HCT116 (cell line): ENCODE measurements at regions not wholly inside any gene's neighbourhood (a gene's known extent, or its start where the extent isn't known, plus 50 kb on each side); places are given as distances from the start of the nearest gene placed in this dataset.

Source experiments
- ATAC-seq: fragments of 200-7000 bp; cut with Tn5 transposase; 2 replicates; pipeline ENCODE4 v1.9.1; 2020; ENCODE audit warnings: mild to moderate bottlenecking, moderate library complexity
- BruUV-seq: library from RNA; stranded (reverse); fragments of 400-500 nt; replicated peaks from 2 replicates; lab custom pipeline; 2021; lab: Mats Ljungman, UMichigan
- CTCF ChIA-PET: fragments of 300-600 bp; sonication (Branson Sonifier 250); formaldehyde crosslinking; loops from one replicate; lab custom pipeline; 2021; ENCODE audit warnings: antibody characterized with exemption; lab: Charles Lee
- POLR2A ChIA-PET: fragments of 300-600, 350-600 bp; sonication (Branson Sonifier 250); formaldehyde crosslinking; loops from one replicate; lab custom pipeline; 2021; ENCODE audit warnings: antibody characterized with exemption; lab: Charles Lee
- RAD21 ChIA-PET, 2 experiments: fragments of 300-600 bp; sonication (Branson Sonifier 250); formaldehyde crosslinking; loops; one replicate each; lab custom pipeline; 2023; ENCODE audit warnings: low total read pairs in 2 of 2; ENCODE audit not compliant: uncharacterized antibody in 2 of 2, unreplicated experiment in 2 of 2, low non-redundant PET in 1 of 2; lab: Charles Lee
- DNase-seq: peaks from one replicate; pipeline ENCODE4 v3.0.0-alpha.2; 2010; ENCODE audit warnings: low read depth, low spot score
- H2AFZ ChIP-seq: fragments of 200-600 bp; shearing (Covaris generic), sonication (generic); 2 replicates; pipeline ENCODE4 v1.6.1; 2017; ENCODE audit warnings: low read depth, mixed run types, mixed read lengths, antibody characterized with exemption, low read length; ENCODE audit not compliant: poor library complexity, severe bottlenecking
- H3K27ac ChIP-seq: 2 replicates; pipeline ENCODE4 v1.5.1; 2012; ENCODE audit warnings: low read depth, low read length
- H3K27me3 ChIP-seq: fragments of 200-600 bp; sonication (generic); 2 replicates; pipeline ENCODE4 v1.6.1; 2016; ENCODE audit warnings: mixed run types, low read length, mixed read lengths; ENCODE audit not compliant: insufficient read depth
- H3K36me3 ChIP-seq, 2 experiments: fragments of 200-500 bp in 1 of 2; fragments of 200-600 bp in 1 of 2; sonication (Bioruptor generic) in 1 of 2; sonication (generic) in 1 of 2; 2 replicates each; pipeline versions ENCODE4 v1.5.1 to v1.6.1; 2014 to 2016; ENCODE audit warnings: low read length in 2 of 2, inconsistent platforms in 1 of 2, mixed read lengths in 1 of 2, mixed run types in 1 of 2; ENCODE audit not compliant: insufficient read depth in 2 of 2, control insufficient read depth in 1 of 2
- H3K4me1 ChIP-seq, 2 experiments: fragments of 200-600 bp in 1 of 2; sonication (generic) in 1 of 2; 2 replicates each; pipeline versions ENCODE4 v1.5.1 to v1.6.1; 2012 to 2017; ENCODE audit warnings: low read length in 2 of 2, inconsistent platforms in 1 of 2, mild to moderate bottlenecking in 1 of 2, mixed read lengths in 1 of 2, mixed run types in 1 of 2, moderate library complexity in 1 of 2; ENCODE audit not compliant: insufficient read depth in 2 of 2, control insufficient read depth in 1 of 2
- H3K4me2 ChIP-seq: fragments of 200-600 bp; sonication (generic); 2 replicates; pipeline ENCODE4 v1.6.1; 2017; ENCODE audit warnings: mixed run types, low read length, mixed read lengths
- H3K4me3 ChIP-seq, 2 experiments: fragments of 200-600 bp in 1 of 2; sonication (generic) in 1 of 2; replicated peaks in 1 of 2; 2 replicates each; pipeline ENCODE4 v1.5.1; 2011 to 2016; ENCODE audit warnings: low read length in 2 of 2, control low read depth in 1 of 2, low read depth in 1 of 2, mild to moderate bottlenecking in 1 of 2, mixed read lengths in 1 of 2, mixed run types in 1 of 2
- H3K79me2 ChIP-seq: fragments of 200-600 bp; sonication (generic); 2 replicates; pipeline ENCODE4 v1.6.1; 2017; ENCODE audit warnings: mild to moderate bottlenecking, mixed run types, low read length, moderate library complexity, mixed read lengths; ENCODE audit not compliant: insufficient read depth
- H3K9ac ChIP-seq: fragments of 200-600 bp; sonication (generic); 2 replicates; pipeline ENCODE4 v1.6.1; 2016; ENCODE audit warnings: low read length, mixed read lengths
- H3K9me2 ChIP-seq: fragments of 200-600 bp; sonication (generic), shearing (Covaris generic); 2 replicates; pipeline ENCODE4 v1.6.1; 2017; ENCODE audit warnings: mixed run types, mild to moderate bottlenecking, moderate library complexity; ENCODE audit not compliant: insufficient read depth
- H3K9me3 ChIP-seq, 2 experiments: fragments of 200-500 bp in 1 of 2; fragments of 200-600 bp in 1 of 2; sonication (Bioruptor generic) in 1 of 2; sonication (generic) in 1 of 2; 2 replicates each; pipeline ENCODE4 v1.6.1; 2014 to 2017; ENCODE audit warnings: low read length in 2 of 2, mixed read lengths in 2 of 2, inconsistent platforms in 1 of 2, low read depth in 1 of 2, mild to moderate bottlenecking in 1 of 2, mixed run types in 1 of 2, moderate library complexity in 1 of 2; ENCODE audit not compliant: control insufficient read depth in 1 of 2, insufficient read depth in 1 of 2
- H4K20me1 ChIP-seq: fragments of 200-600 bp; sonication (generic), shearing (Covaris generic); 2 replicates; pipeline ENCODE4 v1.6.1; 2017; ENCODE audit warnings: mixed run types, mild to moderate bottlenecking, moderate library complexity; ENCODE audit not compliant: insufficient read depth
- CBX3 ChIP-seq: IDR thresholded peaks from 2 replicates; pipeline ENCODE4 v1.6.1; 2012; ENCODE audit warnings: low read depth
- CEBPB ChIP-seq: IDR thresholded peaks from 2 replicates; pipeline ENCODE4 v1.6.1; 2012; ENCODE audit warnings: low read depth
- EGR1 ChIP-seq: IDR thresholded peaks from 2 replicates; pipeline ENCODE4 v1.6.1; 2012; ENCODE audit warnings: low read depth
- ELF1 ChIP-seq: IDR thresholded peaks from 2 replicates; pipeline ENCODE4 v1.6.1; 2012; ENCODE audit warnings: low read depth, borderline replicate concordance
- EZH2 ChIP-seq: fragments of 200-600 bp; sonication (generic); IDR thresholded peaks from 2 replicates; pipeline ENCODE4 v1.6.1; 2017; ENCODE audit warnings: antibody characterized with exemption, mixed run types
- POLR2A ChIP-seq: IDR thresholded peaks from 2 replicates; pipeline ENCODE4 v1.7.0; 2011; ENCODE audit warnings: borderline replicate concordance; ENCODE audit not compliant: insufficient read depth, insufficient read length; ENCODE audit errors: extremely low read depth
- POLR2AphosphoS5 ChIP-seq: IDR thresholded peaks from 2 replicates; pipeline ENCODE4 v1.6.1; 2011; ENCODE audit warnings: mild to moderate bottlenecking, low read depth, low read length, moderate library complexity
- RAD21 ChIP-seq: IDR thresholded peaks from 2 replicates; pipeline ENCODE4 v1.6.1; 2012; ENCODE audit warnings: low read depth, mild to moderate bottlenecking
- SIN3A ChIP-seq: IDR thresholded peaks from 2 replicates; pipeline ENCODE4 v1.6.1; 2012; ENCODE audit warnings: low read depth
- TCF7L2 ChIP-seq: IDR thresholded peaks from 2 replicates; pipeline ENCODE4 v1.7.0; 2011; ENCODE audit warnings: borderline replicate concordance, inconsistent platforms; ENCODE audit not compliant: insufficient read depth, insufficient read length; ENCODE audit errors: extremely low read depth
- intact Hi-C: fragments of 100-400 bp; cut with micrococcal nuclease; formaldehyde crosslinking; loops from 2 replicates; pipeline ENCODE4 v1.10.0; 2022
- TF ChIP-seq, protein P1 (sequence below): IDR thresholded peaks from 2 replicates; pipeline ENCODE4 v1.6.1; 2012; ENCODE audit warnings: low read depth
- TF ChIP-seq, protein P2 (sequence below): IDR thresholded peaks from 2 replicates; pipeline ENCODE4 v1.6.1; 2012
- TF ChIP-seq, protein P3 (sequence below): IDR thresholded peaks from 2 replicates; pipeline ENCODE4 v1.6.1; 2012

DNA sequence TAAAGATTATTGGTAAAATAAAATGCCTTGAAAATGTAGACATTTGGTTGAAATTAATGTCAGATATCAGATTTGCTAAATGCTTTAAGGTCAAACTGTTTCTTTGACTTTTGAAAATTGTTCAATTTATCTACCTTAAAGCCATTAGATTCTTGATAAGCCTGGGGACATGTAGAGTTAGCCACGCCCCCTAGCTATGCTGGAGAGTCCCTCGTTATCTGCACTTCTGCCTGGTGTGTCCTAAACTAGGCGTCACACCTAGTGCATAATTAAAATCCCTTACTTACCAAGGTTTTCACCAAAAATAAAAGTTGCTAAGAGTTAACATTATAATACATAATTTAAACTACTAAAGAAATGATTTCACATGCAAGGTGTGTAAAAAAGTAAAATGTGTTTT is 79.5 kb downstream of the EGLN3 start:
- H3K4me3 ChIP-seq = no peak overlapping the region
- no peak overlapping the region for H3K9ac ChIP-seq
- ChIA-PET RAD21 (no interaction called here), POLR2A (no interaction called here), CTCF (interaction anchor here (1.2 kb wide), 1 partner anchor 22 kb away, joined by 4 read pairs; no protein-coding TSS in a partner anchor)
- H3K27ac ChIP-seq = no peak overlapping the region
- H3K9me2 ChIP-seq = no peaks in the 10 kb centered on the region
- no TSS peak for BruUV-seq
- DNase-seq (no peak), ATAC-seq (no peak)
- H3K79me2 ChIP-seq = no peaks in the 10 kb centered on the region
- H3K4me2 ChIP-seq = no peak overlapping the region
- H3K9me3 ChIP-seq = peaks cover 0 to under 1% of the 10 kb centered on the region in 2 experiments; a peak in 2 of 4 replicates
- H2AFZ ChIP-seq = no peak overlapping the region
- no peaks in the 10 kb centered on the region for H3K36me3 ChIP-seq
- no peaks in the 10 kb centered on the region for H3K27me3 ChIP-seq
- no peaks in the 10 kb centered on the region for H4K20me1 ChIP-seq
- no peak for TF ChIP-seq ELF1
- no peak for TF ChIP-seq EGR1
- intact Hi-C loops = no loop called here
- no peaks in the 10 kb centered on the region for H3K4me1 ChIP-seq

DNA sequence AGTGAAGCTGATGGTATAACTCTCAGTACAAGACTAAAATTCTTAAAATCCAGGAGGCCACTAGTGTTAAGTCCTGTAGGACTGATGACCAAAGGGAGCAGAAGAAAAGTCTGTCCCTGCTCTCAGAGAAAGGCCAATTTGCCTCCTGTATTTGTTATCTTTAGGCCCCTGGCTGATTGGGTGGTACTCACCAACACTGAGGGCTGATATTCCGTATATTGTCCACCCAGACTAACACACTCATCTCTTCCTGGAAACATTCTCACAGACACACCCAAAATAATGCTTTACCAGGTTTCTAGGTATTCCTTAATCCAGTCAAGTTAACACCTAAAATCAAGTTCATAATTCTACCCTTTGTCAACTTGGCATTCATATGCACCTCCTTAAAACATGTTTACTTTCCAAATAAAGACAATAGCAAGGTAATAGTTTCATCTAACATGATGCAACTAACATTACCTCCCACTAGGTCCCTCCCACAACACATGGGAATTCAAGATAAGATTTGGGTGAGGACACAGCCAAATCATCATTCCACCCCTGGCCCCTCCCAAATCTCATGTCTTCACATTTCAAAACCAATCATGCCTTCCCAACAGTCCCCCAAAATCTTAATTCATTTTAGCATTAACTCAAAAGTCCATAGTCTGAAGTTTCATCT is 84.3 kb downstream of the EGLN3 start:
- BruUV-seq = no TSS peak
- POLR2A ChIA-PET = no interaction called here

More for the DNA sequence above, 84.3 kb downstream of the EGLN3 start:
- H2AFZ ChIP-seq = no peak overlapping the region
- H3K79me2 ChIP-seq = no peaks in the 10 kb centered on the region
- H3K36me3 ChIP-seq = no peaks in the 10 kb centered on the region
- no peaks in the 10 kb centered on the region for H3K27me3 ChIP-seq
- no peak for ATAC-seq
- no peak overlapping the region for H3K27ac ChIP-seq
- no peaks in the 10 kb centered on the region for H4K20me1 ChIP-seq
- DNase-seq = no peak
- TF ChIP-seq POLR2AphosphoS5 (no peak), TCF7L2 (no peak), EZH2 (no peak), POLR2A (no peak), RAD21 (no peak), CBX3 (no peak), SIN3A (no peak), CEBPB (no peak)
- TF ChIP-seq, protein P1, sequence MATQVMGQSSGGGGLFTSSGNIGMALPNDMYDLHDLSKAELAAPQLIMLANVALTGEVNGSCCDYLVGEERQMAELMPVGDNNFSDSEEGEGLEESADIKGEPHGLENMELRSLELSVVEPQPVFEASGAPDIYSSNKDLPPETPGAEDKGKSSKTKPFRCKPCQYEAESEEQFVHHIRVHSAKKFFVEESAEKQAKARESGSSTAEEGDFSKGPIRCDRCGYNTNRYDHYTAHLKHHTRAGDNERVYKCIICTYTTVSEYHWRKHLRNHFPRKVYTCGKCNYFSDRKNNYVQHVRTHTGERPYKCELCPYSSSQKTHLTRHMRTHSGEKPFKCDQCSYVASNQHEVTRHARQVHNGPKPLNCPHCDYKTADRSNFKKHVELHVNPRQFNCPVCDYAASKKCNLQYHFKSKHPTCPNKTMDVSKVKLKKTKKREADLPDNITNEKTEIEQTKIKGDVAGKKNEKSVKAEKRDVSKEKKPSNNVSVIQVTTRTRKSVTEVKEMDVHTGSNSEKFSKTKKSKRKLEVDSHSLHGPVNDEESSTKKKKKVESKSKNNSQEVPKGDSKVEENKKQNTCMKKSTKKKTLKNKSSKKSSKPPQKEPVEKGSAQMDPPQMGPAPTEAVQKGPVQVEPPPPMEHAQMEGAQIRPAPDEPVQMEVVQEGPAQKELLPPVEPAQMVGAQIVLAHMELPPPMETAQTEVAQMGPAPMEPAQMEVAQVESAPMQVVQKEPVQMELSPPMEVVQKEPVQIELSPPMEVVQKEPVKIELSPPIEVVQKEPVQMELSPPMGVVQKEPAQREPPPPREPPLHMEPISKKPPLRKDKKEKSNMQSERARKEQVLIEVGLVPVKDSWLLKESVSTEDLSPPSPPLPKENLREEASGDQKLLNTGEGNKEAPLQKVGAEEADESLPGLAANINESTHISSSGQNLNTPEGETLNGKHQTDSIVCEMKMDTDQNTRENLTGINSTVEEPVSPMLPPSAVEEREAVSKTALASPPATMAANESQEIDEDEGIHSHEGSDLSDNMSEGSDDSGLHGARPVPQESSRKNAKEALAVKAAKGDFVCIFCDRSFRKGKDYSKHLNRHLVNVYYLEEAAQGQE = no peak
- TF ChIP-seq, protein P2, sequence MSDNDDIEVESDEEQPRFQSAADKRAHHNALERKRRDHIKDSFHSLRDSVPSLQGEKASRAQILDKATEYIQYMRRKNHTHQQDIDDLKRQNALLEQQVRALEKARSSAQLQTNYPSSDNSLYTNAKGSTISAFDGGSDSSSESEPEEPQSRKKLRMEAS = no peak
- TF ChIP-seq, protein P3, sequence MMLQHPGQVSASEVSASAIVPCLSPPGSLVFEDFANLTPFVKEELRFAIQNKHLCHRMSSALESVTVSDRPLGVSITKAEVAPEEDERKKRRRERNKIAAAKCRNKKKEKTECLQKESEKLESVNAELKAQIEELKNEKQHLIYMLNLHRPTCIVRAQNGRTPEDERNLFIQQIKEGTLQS = no peak
- intact Hi-C loops = no loop called here
- no peaks in the 10 kb centered on the region for H3K9me2 ChIP-seq
- ChIA-PET RAD21 (no interaction called here), CTCF (no interaction called here)
- no peak overlapping the region for H3K9ac ChIP-seq
- no peak overlapping the region for H3K4me2 ChIP-seq
- no peak overlapping the region for H3K4me3 ChIP-seq
- H3K9me3 ChIP-seq = no peaks in the 10 kb centered on the region
- H3K4me1 ChIP-seq = no peaks in the 10 kb centered on the region
